Kidney capillary endothelial cell (primary cell): ENCODE measurements at regions not wholly inside any gene's neighbourhood (a gene's known extent, or its start where the extent isn't known, plus 50 kb on each side); places are given as distances from the start of the nearest gene placed in this dataset.
"Not testable (repeated sequence)": the region's sequence is repeated elsewhere in the genome, so short reads cannot be mapped to it uniquely, and the experiment has no call there.

Source experiments
- DNase-seq: peaks from one replicate; pipeline ENCODE4 v3.0.0-alpha.2; 2018; ENCODE audit warnings: low spot score

- no peak for DNase-seq
Measured at GRCh38 chr6:14366315-14366714, 248.7 kb downstream of the CD83 start.

GRCh38 chr6:14366872-14367271 lies 249.3 kb downstream of the CD83 start:
- DNase-seq: no peak

- no peak for DNase-seq
Measured at GRCh38 chr6:14367296-14367695, 249.7 kb downstream of the CD83 start.

GRCh38 chr6:14369717-14370116 lies 252.1 kb downstream of the CD83 start:
- no peak for DNase-seq

- no peak for DNase-seq
Measured at GRCh38 chr6:14371530-14371929, 254.0 kb downstream of the CD83 start.

GRCh38 chr6:14372734-14373489 lies 255.3 kb downstream of the CD83 start:
- DNase-seq: no peak

GRCh38 chr6:14373648-14374437 lies 256.3 kb downstream of the CD83 start:
- DNase-seq: no peak

- DNase-seq: no peak
Measured at GRCh38 chr6:14375930-14376329, 258.4 kb downstream of the CD83 start.

GRCh38 chr6:14379568-14379967 lies 262.0 kb downstream of the CD83 start:
- DNase-seq: no peak

- DNase-seq: no peak
Measured at GRCh38 chr6:14380086-14380820, 262.7 kb downstream of the CD83 start.

- no peak for DNase-seq
Measured at GRCh38 chr6:14380901-14381828, 263.6 kb downstream of the CD83 start.

GRCh38 chr6:14381829-14382677 lies 264.5 kb downstream of the CD83 start:
- no peak for DNase-seq

GRCh38 chr6:14382678-14383236 lies 265.2 kb downstream of the CD83 start:
- no peak for DNase-seq

GRCh38 chr6:14383393-14384174 lies 266.0 kb downstream of the CD83 start:
- no peak for DNase-seq

- no peak for DNase-seq
Measured at GRCh38 chr6:14384175-14384949, 266.8 kb downstream of the CD83 start.

GRCh38 chr6:14386263-14386662 lies 268.7 kb downstream of the CD83 start:
- no peak for DNase-seq

- DNase-seq: no peak
Measured at GRCh38 chr6:14386668-14387067, 269.1 kb downstream of the CD83 start.

GRCh38 chr6:14388371-14388770 lies 270.8 kb downstream of the CD83 start:
- DNase-seq: no peak

- not testable (repeated sequence) for DNase-seq
Measured at GRCh38 chr6:14389776-14390175, 272.2 kb downstream of the CD83 start.
